Vagina (tissue), 2 donors: ENCODE measurements at regions not wholly inside any gene's neighbourhood (a gene's known extent, or its start where the extent isn't known, plus 50 kb on each side); places are given as distances from the start of the nearest gene placed in this dataset.

Experiments used
- CTCF ChIP-seq, 3 experiments: fragments of 450-650 bp in 2 of 3; fragments of 200-600 bp in 1 of 3; sonication (generic) in 1 of 3; IDR thresholded peaks; one replicate each; pipeline ENCODE4 v1.5.1; 2017 to 2019; ENCODE audit warnings: antibody characterized with exemption in 3 of 3, mild to moderate bottlenecking in 2 of 3, moderate library complexity in 2 of 3
- POLR2A ChIP-seq, 2 donors: fragments of 450-650 bp; IDR thresholded peaks; one replicate each; pipeline ENCODE4 v1.6.1; 2017; ENCODE audit warnings: antibody characterized with exemption in 2 of 2, mild to moderate bottlenecking in 2 of 2, moderate library complexity in 2 of 2
- POLR2AphosphoS5 ChIP-seq, 2 donors: sonication (generic); formaldehyde crosslinking; IDR thresholded peaks; one replicate each; pipeline ENCODE4 v1.9.0; 2017; ENCODE audit warnings: antibody characterized with exemption in 2 of 2, mild to moderate bottlenecking in 2 of 2, low read depth in 1 of 2; ENCODE audit not compliant: insufficient read depth in 1 of 2

GRCh38 chr17:79326814-79327213 lies 252.2 kb downstream of the ENGASE start:
- TF ChIP-seq CTCF (IDR thresholded peaks at IDR 0.05) = no peak
- TF ChIP-seq POLR2AphosphoS5 (IDR thresholded peaks at IDR 0.05; ENCODE audit: insufficient read depth in 1 of 2, low read depth in 1 of 2) = no peak
- no peak for TF ChIP-seq POLR2A (IDR thresholded peaks at IDR 0.05)
